Small intestine (tissue), 7 donors: ENCODE measurements at regions not wholly inside any gene's neighbourhood (a gene's known extent, or its start where the extent isn't known, plus 50 kb on each side); places are given as distances from the start of the nearest gene placed in this dataset.

Experiments used
- DNase-seq, 2 donors: peaks; one replicate each; pipeline versions ENCODE4 v3.0.0 to v3.0.0-alpha.2; 2013
- FAIRE-seq: peaks from 2 replicates; lab custom pipeline; 2012; peaks lifted over from hg19 to GRCh38; lab: Jason Lieb, UNC
- H3K27ac ChIP-seq, 3 donors: one replicate each; pipeline ENCODE4 v1.5.1; 2013; ENCODE audit warnings: low read length in 2 of 3, mild to moderate bottlenecking in 2 of 3, control low read depth in 1 of 3, inconsistent platforms in 1 of 3, low read depth in 1 of 3, moderate library complexity in 1 of 3
- H3K27me3 ChIP-seq, 3 donors: one replicate each; pipeline ENCODE4 v1.6.1; 2013; ENCODE audit warnings: low read length in 3 of 3, inconsistent platforms in 1 of 3; ENCODE audit not compliant: control insufficient read depth in 3 of 3, insufficient read depth in 3 of 3
- H3K36me3 ChIP-seq, 3 donors: one replicate each; pipeline ENCODE4 v1.6.1; 2013; ENCODE audit warnings: low read length in 3 of 3, inconsistent platforms in 1 of 3, low read depth in 1 of 3, mild to moderate bottlenecking in 1 of 3, moderate library complexity in 1 of 3; ENCODE audit not compliant: control insufficient read depth in 3 of 3, insufficient read depth in 2 of 3
- H3K4me1 ChIP-seq, 3 donors: one replicate each; pipeline ENCODE4 v1.6.1; 2013; ENCODE audit warnings: low read length in 2 of 3, inconsistent platforms in 1 of 3, low read depth in 1 of 3, mild to moderate bottlenecking in 1 of 3, moderate library complexity in 1 of 3; ENCODE audit not compliant: control insufficient read depth in 3 of 3, insufficient read depth in 2 of 3
- H3K4me3 ChIP-seq, 3 donors: one replicate each; pipeline ENCODE4 v1.5.1; 2013; ENCODE audit warnings: low read length in 3 of 3, control low read depth in 1 of 3, inconsistent platforms in 1 of 3, low read depth in 1 of 3, mild to moderate bottlenecking in 1 of 3, moderate library complexity in 1 of 3
- H3K9me3 ChIP-seq, 2 donors: one replicate each; pipeline ENCODE4 v1.6.1; 2013; ENCODE audit warnings: low read depth in 1 of 2, low read length in 1 of 2; ENCODE audit not compliant: control insufficient read depth in 2 of 2, insufficient read depth in 1 of 2
- WGBS, 3 donors: extraction: QIAGEN DNeasy Blood & Tissue Kit; methylation state at CpG; one replicate each; pipeline ENCODE4 v1.1.7; 2013; 5-methylcytosine and 5-hydroxymethylcytosine counted together
- donor health status: healthy with polysubstance abuse.
- donor health status: control.
- donor health status: control.
- donor health status: Bipolar disorder and iron deficiency.
- donor health status: healthy.

GRCh38 chr6:140905050-140905449, 1227.7 kb upstream of the GJE1 start:
- H3K36me3 ChIP-seq = no peaks in the 10 kb centered on the region
- FAIRE-seq = no peak
- H3K4me1 ChIP-seq = no peaks in the 10 kb centered on the region
- no peak for DNase-seq
- H3K27ac ChIP-seq = no peak overlapping the region
- 80 to 93% (median 92%) methylated on average over 1 of the region's 1 CpG for WGBS, 3 donors
- H3K9me3 ChIP-seq = peaks cover 0 to 22% of the 10 kb centered on the region in 2 donors
- H3K27me3 ChIP-seq = no peaks in the 10 kb centered on the region
- no peak overlapping the region for H3K4me3 ChIP-seq

DNA sequence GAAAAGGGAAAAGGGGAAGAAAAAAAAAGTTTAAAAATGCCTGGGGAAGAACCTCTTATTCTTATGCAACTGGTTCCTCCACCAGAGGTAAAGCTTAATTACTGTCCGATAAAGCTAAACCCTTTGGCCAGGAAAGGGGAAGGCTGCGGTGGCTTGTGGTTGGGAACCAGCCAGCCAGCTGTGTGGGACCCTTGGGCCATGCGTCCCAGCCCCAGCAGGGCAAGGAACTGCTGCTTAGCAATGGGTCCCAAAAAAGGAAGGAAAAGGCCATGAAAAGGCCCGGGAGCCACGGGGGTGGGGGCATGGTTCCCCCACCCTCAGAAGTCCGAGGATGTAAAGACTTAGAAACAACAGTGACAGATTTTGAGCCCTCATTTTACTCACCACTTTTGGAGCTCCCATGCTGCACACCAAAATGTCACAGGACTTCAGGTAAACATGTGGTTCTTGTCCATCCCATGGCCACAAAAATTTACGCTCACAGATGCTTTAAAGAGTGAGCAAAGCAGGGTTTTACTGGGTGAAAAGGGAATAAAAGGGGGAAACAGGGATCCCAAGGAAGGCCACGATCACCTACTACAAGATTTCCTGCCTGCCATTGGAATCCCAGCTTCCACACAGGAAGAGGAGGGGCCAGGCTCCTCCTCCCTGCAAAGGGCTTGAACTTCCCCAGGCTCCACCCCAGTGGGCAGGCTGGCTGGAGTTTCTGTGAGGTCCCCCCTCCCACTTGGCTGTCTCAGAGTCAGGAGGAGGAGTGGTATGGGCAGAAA, 1234.7 kb upstream of the GJE1 start:
- no peaks in the 10 kb centered on the region for H3K4me1 ChIP-seq
- H3K4me3 ChIP-seq = no peak overlapping the region
- DNase-seq (no peak), FAIRE-seq (no peak)
- H3K27ac ChIP-seq = no peak overlapping the region
- 71 to 85% (median 73%) methylated on average over 8 of the region's 8 CpGs for WGBS, 3 donors
- no peaks in the 10 kb centered on the region for H3K36me3 ChIP-seq
- H3K27me3 ChIP-seq = no peaks in the 10 kb centered on the region
- peaks cover 0 to 28% of the 10 kb centered on the region in 2 donors for H3K9me3 ChIP-seq

GRCh38 chr6:140897349-140897748, 1235.4 kb upstream of the GJE1 start:
- Histone ChIP-seq H3K4me1 (no peaks in the 10 kb centered on the region), H3K9me3 (peaks cover 0 to 24% of the 10 kb centered on the region in 2 donors), H3K4me3 (no peak overlapping the region), H3K27ac (no peak overlapping the region), H3K27me3 (no peaks in the 10 kb centered on the region), H3K36me3 (no peaks in the 10 kb centered on the region)
- WGBS, 3 donors = 80 to 93% (median 86%) methylated on average over 3 of the region's 3 CpGs
- FAIRE-seq (no peak), DNase-seq (no peak)

GRCh38 chr6:140893432-140893831, 1239.3 kb upstream of the GJE1 start:
- Histone ChIP-seq H3K4me3 (no peak overlapping the region), H3K27me3 (no peaks in the 10 kb centered on the region), H3K27ac (no peak overlapping the region), H3K4me1 (no peaks in the 10 kb centered on the region), H3K36me3 (no peaks in the 10 kb centered on the region), H3K9me3 (peaks cover 0 to 17% of the 10 kb centered on the region in 2 donors)
- 65 to 68% (median 66%) methylated on average over 4 of the region's 4 CpGs for WGBS, 3 donors
- DNase-seq (no peak), FAIRE-seq (no peak)

GRCh38 chr6:140879946-140880345, 1252.8 kb upstream of the GJE1 start:
- FAIRE-seq = no peak

GRCh38 chr6:140874066-140874465, 1258.7 kb upstream of the GJE1 start:
- H3K27ac ChIP-seq = no peak overlapping the region
- H3K9me3 ChIP-seq = no peaks in the 10 kb centered on the region
- peaks cover 0 to under 1% (median 0%) of the 10 kb centered on the region in 3 donors for H3K4me1 ChIP-seq
- FAIRE-seq (no peak), DNase-seq (no peak)
- WGBS, 3 donors = 88 to 95% (median 94%) methylated on average over 3 of the region's 3 CpGs
- no peak overlapping the region for H3K4me3 ChIP-seq
- no peaks in the 10 kb centered on the region for H3K27me3 ChIP-seq
- no peaks in the 10 kb centered on the region for H3K36me3 ChIP-seq

More at GRCh38 chr6:140879946-140880345, 1252.8 kb upstream of the GJE1 start:
- H3K9me3 ChIP-seq = no peaks in the 10 kb centered on the region
- peak in 1 of 2 donors; percentile 36 for DNase-seq
- no peak overlapping the region for H3K4me3 ChIP-seq
- no peaks in the 10 kb centered on the region for H3K27me3 ChIP-seq
- no peak overlapping the region for H3K27ac ChIP-seq
- peaks cover 0 to 12% (median 0%) of the 10 kb centered on the region in 3 donors for H3K4me1 ChIP-seq
- H3K36me3 ChIP-seq = no peaks in the 10 kb centered on the region

DNA sequence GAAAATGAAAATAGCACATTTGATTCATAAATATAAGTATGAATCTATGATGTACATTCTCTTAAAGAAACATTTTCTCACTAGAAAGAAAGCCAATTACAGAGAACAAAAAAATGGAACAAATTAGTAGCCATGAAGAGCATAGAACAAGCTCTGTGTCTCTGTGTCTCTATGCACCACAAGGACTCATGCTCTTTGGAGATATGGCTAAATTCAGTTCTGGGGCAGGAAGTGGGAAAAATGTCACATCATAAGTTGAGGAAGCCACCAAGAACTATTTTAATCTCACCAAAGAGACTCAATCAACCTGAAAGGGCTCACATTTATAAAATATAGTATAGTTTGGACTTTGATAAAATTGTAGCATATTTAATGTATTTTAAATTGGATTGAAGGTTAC, 1259.8 kb upstream of the GJE1 start:
- H3K4me3 ChIP-seq = no peak overlapping the region
- no peaks in the 10 kb centered on the region for H3K36me3 ChIP-seq
- no peak for FAIRE-seq
- H3K27me3 ChIP-seq = no peaks in the 10 kb centered on the region
- H3K27ac ChIP-seq = no peak overlapping the region
- H3K4me1 ChIP-seq = no peaks in the 10 kb centered on the region
- no peak for DNase-seq
- no peaks in the 10 kb centered on the region for H3K9me3 ChIP-seq

- H3K27me3 ChIP-seq = no peaks in the 10 kb centered on the region
- FAIRE-seq = no peak
- H3K36me3 ChIP-seq = no peaks in the 10 kb centered on the region
- H3K27ac ChIP-seq = no peak overlapping the region
- no peak overlapping the region for H3K4me3 ChIP-seq
- no peaks in the 10 kb centered on the region for H3K4me1 ChIP-seq
- no peak for DNase-seq
- no peaks in the 10 kb centered on the region for H3K9me3 ChIP-seq
These were observed 1260.8 kb upstream of the GJE1 start for GRCh38 chr6:140871911-140872310.

GRCh38 chr6:140867336-140867735, 1265.4 kb upstream of the GJE1 start:
- FAIRE-seq = no peak
- H3K36me3 ChIP-seq = no peaks in the 10 kb centered on the region
- H3K4me3 ChIP-seq = no peak overlapping the region
- H3K27ac ChIP-seq = no peak overlapping the region
- H3K4me1 ChIP-seq = no peaks in the 10 kb centered on the region
- DNase-seq = no peak
- no peaks in the 10 kb centered on the region for H3K27me3 ChIP-seq
- H3K9me3 ChIP-seq = peaks cover 0 to 3% of the 10 kb centered on the region in 2 donors
